Fibroblast of the aortic adventitia (primary cell): ENCODE measurements at regions not wholly inside any gene's neighbourhood (a gene's known extent, or its start where the extent isn't known, plus 50 kb on each side); places are given as distances from the start of the nearest gene placed in this dataset.

ENCODE experiments used
- DNase-seq: peaks from one replicate; pipeline ENCODE4 v3.0.0-alpha.2; 2010; ENCODE audit warnings: low read depth
- H3K4me3 ChIP-seq: 2 replicates; pipeline ENCODE4 v1.5.1; 2011; ENCODE audit warnings: low read depth, mild to moderate bottlenecking, control low read depth, low read length, moderate library complexity
- TF ChIP-seq, protein P1 (sequence below): IDR thresholded peaks from 2 replicates; pipeline ENCODE4 v1.5.1; 2011; ENCODE audit warnings: mild to moderate bottlenecking, low read length, control low read depth, inconsistent platforms; ENCODE audit not compliant: insufficient read depth

DNA sequence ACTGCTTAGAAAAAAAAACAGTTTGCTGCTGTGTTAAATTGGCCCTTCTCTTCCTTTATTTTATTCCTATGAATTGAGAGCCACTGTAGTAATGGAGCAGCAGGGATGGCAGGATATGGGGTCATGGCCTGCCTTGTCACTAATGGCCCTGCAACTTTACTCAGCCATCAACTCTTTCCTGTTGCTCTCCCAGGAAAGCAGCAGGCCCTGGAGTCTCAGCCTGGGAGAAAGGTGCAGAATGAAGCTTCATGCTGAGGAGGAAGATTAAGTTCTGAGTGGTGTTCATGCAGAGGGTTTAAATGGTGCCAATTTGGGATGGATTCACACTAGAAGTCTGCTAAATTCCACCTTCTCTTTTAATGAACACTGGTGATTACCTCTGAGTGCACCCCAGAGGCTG lies 285.6 kb downstream of the GPAT3 start:
- no peak overlapping the region for H3K4me3 ChIP-seq
- DNase-seq = no peak
- TF ChIP-seq, protein P1, sequence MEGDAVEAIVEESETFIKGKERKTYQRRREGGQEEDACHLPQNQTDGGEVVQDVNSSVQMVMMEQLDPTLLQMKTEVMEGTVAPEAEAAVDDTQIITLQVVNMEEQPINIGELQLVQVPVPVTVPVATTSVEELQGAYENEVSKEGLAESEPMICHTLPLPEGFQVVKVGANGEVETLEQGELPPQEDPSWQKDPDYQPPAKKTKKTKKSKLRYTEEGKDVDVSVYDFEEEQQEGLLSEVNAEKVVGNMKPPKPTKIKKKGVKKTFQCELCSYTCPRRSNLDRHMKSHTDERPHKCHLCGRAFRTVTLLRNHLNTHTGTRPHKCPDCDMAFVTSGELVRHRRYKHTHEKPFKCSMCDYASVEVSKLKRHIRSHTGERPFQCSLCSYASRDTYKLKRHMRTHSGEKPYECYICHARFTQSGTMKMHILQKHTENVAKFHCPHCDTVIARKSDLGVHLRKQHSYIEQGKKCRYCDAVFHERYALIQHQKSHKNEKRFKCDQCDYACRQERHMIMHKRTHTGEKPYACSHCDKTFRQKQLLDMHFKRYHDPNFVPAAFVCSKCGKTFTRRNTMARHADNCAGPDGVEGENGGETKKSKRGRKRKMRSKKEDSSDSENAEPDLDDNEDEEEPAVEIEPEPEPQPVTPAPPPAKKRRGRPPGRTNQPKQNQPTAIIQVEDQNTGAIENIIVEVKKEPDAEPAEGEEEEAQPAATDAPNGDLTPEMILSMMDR = no peak

DNA sequence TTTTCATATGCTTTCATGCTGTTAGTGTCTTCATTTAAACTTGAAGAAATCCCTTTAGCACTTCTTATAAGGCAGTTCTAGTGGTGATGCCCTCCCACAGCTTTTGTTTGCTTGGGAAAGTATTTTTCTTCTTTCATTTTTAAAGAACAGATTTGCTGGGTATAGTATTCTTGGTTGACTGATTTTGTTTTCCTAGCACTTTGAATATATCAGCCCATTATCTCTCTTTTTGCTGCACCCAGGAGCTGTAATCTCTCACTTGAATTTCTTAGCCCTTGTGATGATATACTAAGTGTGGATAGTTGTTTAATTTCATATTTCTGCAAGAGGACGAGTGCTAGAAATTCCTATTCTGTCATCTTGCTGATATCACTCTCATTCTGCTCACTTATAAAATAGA lies 283.7 kb downstream of the GPAT3 start:
- TF ChIP-seq, protein P1 = no peak

DNA sequence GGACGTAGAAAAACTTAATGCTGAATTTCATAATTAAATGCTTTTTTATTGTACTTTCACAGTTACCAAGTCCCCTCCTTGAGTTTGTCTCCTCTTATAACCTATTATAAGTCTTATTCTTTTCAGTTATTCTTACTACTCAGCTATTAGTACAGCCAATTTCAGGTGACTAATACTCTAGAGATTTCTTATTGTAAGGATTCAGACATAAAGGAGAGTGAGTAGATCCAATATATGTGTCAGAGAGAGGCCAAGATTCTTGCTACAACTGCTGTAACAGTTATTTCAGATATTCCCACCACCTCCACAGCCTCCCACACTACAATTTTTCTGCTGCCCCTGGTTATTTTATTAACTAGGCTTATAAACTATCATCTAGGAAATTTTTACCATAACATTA lies 274.5 kb downstream of the GPAT3 start:
- peak; percentile 46 for DNase-seq
- TF ChIP-seq, protein P1 = no peak
- H3K4me3 ChIP-seq = no peak overlapping the region

More for the DNA sequence above, 283.7 kb downstream of the GPAT3 start:
- DNase-seq = no peak
- H3K4me3 ChIP-seq = no peak overlapping the region

DNA sequence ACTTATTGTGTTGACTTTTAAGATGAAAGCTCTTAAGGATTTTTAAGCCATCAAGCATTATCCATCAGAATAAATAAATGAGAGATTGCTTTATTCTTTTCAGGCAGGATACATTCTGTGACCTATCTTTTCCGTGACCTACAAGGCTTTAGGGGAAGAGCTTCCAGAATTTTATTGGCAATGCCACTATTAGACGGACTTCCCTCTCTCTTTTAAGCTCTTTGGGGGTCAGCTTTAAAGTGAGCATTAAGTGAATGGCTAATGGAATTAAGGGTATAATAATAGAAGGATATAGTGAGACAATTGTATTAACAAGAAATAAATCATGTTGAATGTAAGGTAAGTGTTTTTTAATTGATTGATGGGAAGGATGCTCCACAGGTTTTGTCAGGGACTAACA lies 273.7 kb downstream of the GPAT3 start:
- H3K4me3 ChIP-seq = no peak overlapping the region
- DNase-seq = no peak
- TF ChIP-seq, protein P1 = no peak

DNA sequence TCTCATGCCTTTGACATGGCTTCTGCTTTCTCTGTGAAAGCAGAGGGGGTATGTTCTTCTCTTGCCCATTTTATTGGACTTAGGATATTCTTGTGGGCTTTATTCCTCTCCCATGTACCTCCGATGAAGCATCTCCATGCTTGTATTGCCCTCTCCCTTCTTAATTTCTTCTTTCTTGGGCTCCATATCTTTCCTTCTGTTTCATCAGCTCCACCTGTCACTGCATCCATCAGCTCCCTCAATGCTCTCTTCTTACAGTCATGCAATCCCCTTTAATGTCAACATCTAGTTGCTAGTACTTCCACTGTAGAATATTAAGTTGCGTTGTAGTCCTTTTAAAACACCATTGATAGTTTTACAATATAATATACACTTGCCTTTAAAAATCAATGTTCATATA lies 257.6 kb downstream of the GPAT3 start:
- TF ChIP-seq, protein P1 = no peak
- H3K4me3 ChIP-seq = no peak overlapping the region
- no peak for DNase-seq

DNA sequence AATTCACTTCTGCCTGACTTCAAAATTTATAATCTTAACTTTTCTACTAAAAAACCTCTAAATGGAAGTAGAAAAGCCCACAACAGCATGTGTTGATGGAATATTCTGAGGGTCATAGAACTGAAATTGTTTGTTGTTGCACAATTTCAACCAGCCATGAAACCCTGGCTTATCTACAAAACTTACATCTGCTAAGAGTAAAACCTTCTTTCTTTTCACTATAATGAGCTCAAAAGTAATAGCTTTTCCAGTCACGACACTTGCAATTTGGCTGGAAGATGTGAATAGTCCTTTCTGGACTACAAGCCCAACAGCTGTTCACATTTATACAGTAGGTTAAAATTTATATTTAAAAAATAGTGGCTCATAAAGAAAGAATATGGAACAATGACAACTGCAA lies 250.0 kb downstream of the GPAT3 start:
- no peak for DNase-seq
- TF ChIP-seq, protein P1 = no peak
- H3K4me3 ChIP-seq = no peak overlapping the region

DNA sequence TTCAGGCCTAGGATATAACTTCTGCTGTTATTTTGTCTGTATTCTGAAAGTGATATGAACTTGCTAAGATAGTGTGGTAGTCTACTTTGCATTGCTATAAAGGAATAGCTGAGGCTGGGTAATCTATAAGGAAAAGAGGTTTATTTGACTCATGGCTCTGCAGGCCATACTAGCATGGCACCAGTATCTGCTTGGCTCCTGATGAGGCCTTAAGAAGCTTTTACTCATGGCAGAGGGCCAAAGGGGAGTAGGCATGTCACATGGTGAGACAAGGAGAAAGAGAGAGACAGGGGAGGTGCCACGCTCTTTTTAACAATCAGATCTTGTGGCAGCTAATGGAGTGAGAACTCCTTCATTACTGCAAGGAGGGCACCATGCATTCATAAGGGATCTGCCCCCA lies 247.3 kb downstream of the GPAT3 start:
- H3K4me3 ChIP-seq = no peak overlapping the region
- TF ChIP-seq, protein P1 = no peak
- no peak for DNase-seq
